HG03280 (cell line): ENCODE measurements at regions not wholly inside any gene's neighbourhood (a gene's known extent, or its start where the extent isn't known, plus 50 kb on each side); places are given as distances from the start of the nearest gene placed in this dataset.

ENCODE experiments used
- ATAC-seq: cut with Tn5 transposase; IDR thresholded peaks from one replicate; pipeline ENCODE4 v1.9.1; 2021; ENCODE audit warnings: mild to moderate bottlenecking, moderate library complexity; ENCODE audit not compliant: unreplicated experiment

DNA sequence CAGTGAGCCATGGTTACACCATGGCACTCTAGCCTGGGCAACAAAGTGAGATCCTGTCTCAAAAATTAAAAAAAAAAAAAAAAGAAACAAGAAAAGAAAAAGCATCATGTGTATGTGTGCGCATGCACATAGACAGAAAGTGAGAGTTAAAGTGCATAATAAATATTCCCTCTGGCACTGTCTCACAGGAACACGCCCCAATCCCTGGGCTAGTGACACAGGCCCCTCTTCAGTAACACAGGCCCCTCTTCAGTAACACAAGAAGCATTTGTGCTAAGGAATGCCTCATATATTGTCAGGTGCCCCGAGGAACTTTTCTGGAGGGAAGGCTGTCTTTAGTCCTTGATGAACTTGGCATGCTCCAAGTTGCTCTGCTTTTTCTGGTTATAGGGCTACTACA is 57.5 kb downstream of the RPL27A start:
- ATAC-seq, result no peak

DNA sequence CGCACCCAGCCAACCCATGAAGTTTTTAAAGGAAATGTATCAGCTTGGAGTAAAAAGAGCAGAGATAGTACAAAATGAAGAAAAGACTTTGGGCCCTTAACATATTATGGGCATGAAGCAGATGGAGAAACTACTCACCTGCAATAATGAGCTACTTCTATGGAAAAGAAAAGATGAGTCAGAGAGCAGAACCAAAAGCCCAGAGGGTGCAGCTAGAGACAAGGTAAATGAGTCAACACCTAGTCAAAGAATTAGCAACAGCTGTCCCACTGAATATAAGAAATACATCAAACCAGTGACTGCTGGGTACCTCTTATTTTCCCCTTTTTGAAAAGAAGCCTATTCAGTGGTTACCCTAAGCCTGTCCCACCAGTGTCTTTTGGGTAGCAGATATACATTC is 61.8 kb downstream of the RPL27A start:
- ATAC-seq, result no peak

DNA sequence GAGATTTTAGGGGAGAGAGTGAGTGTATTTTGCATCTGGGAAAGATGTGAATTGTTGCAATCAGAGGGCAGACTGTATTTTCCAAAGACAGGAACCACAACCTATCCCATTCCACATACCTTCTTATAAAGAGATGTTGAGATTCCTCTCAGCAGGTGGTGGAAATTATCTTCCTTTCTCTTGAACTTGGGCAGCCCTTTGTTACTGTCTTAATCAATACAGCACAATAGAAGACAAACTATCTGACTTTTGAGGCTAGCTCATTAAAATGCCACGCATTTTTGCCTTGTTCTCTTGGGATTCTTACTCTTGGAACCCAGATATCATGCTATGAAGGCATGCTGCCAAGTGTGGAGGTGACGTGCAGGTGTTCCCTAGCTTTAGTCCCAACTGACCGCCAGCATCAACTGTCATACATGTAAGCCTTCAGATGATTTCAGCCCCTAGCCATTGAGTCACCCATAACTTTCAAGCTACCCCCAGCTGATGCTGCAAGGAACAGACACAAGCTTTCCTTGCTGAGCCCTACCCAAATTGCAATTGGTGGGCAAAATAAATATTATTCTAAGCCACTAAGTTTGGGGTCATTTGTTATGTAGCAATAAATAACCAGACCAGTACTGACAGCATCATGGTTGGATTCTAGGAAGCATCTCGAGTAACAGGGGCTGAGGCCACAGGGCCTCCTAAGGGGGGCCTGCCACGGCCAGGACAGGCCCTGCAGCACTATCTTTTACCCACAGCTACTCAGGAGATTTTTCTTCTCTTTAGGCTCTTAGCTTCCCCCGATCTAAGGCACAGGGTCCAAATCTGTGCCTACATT is 63.0 kb downstream of the RPL27A start:
- ATAC-seq, result no peak

GRCh38 chr11:8746331-8746974 is 63.9 kb downstream of the RPL27A start:
- ATAC-seq, result no peak

DNA sequence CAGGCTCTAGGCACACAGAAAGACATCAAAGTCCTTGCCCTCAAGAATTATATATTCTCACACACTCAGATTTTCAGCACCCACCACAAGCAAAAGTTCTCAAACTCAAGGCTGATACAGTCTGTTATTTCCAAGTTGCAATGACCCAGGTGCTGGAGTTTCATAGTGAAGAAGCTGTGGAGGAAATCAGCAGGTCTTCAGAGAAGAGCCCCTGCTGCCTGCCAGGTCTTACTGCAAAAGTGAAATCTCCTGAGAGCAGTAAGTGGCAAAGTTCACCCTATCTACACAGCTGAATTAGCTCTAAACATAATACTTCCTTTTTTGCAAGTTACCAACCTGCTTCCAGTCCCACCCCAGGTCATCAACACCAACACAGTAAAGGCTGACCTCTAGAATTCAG is 64.6 kb downstream of the RPL27A start:
- no peak for ATAC-seq

- ATAC-seq, result no peak
Observed at GRCh38 chr11:8748317-8748716, 65.7 kb downstream of the RPL27A start.

DNA sequence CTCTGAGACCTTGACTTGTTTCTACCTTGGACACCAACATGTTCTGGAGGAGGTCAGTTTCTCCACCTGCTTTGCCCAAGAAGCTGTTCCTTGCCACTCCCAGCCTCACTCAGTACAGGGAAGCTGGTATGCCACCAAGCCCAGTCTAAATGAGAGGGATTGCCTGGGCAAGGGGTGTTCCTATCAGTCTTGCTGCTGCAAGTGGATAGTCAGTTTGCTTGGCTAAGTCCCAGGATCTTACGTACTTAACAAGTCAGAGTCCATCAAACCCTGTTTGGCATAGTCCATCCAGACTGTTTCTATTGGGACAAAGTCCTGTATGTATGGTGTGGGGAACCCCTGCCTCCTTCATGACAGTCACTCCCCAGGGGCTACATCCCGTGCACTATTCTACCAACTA is 66.6 kb downstream of the RPL27A start:
- no peak for ATAC-seq

DNA sequence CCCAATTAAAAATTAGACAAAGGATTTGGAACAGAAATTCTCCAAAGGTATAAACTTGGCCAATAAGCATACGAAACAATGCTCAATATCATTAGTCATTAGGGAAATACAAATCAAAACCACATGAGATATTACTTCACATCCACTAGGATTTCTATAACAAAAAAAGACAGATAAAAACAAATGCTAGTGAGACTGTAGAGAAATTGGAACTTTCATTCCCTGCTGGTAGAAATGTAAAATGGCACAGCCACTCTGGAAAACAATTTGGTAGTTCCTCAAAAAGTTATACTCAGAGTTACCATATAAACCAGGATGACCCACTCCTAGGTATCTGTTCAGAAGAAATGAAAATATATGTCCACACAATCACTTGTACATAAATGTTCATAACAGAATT is 71.6 kb downstream of the RPL27A start:
- ATAC-seq, result no peak

GRCh38 chr11:8756201-8756600 is 73.6 kb downstream of the RPL27A start:
- ATAC-seq, result no peak

DNA sequence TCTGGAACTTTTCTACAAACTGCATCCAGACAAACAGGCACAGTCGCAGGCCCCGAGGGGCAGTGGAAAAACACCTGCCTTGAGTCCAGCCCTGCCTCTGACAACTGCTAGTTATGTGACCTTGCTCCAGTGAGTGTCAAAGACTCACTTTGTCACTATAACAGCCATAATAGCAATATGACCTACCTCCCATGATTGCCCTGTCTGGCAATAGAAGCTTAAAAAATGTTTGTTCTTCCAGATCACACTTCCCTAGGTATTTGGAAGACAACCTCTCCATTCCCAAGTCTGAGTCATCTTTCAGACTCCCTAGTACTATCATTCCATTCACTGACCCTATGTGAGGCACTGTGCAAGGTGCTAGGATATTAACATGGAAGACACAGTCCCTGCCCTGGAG is 74.5 kb downstream of the RPL27A start:
- no peak for ATAC-seq

GRCh38 chr11:8757533-8757932 is 74.9 kb downstream of the RPL27A start:
- no peak for ATAC-seq

DNA sequence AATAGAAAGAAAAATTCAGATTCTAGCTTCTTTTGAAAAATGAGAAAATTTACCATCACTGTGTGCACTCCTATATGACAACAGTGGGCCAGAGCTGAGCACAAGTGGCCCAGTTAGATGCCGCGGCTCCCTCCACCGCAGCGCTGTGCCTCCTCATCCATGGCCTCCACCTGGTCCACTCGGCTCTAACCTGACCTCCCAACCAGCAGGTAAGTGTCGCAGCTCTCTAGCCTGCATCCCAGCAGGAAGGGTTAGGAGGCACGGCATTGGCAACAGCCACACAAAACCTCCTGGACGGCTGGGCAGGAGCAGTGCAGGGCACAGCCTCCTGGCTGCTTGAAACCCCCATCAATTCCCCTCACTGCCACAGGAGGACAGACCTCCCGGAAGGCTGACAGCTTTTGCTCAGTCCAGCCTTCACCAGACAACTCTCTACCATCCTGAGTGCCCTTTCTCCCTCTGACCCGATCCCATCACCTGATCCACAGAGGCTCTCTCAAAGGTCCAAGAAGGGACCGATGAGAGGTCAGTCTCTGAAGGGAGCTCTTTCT is 76.1 kb downstream of the RPL27A start:
- no peak for ATAC-seq

DNA sequence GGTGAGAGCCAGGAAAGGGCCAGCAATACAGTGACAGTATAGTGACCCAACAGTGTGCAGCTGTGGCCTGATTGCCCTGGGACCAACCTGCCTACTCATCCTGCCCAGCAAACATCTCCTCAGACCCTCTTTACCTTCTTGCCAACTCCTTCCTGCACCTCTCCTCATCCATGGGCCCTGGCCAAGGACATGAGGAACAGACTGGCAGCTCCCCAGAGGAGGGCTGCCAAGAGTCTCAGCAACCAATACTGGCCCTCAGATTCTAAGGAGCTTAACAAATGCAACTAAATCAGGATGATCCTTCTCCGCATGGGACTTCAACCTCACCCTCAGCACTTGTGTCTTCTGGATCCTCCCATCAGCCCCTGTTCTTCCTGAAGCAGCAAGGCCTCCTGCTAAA is 77.0 kb downstream of the RPL27A start:
- ATAC-seq, result no peak

- ATAC-seq, result no peak
Observed at GRCh38 chr11:8760896-8761295, 78.3 kb downstream of the RPL27A start.

- ATAC-seq, result no peak
Observed at GRCh38 chr11:8763070-8763685, 80.6 kb downstream of the RPL27A start.

- no peak for ATAC-seq
Observed at GRCh38 chr11:8765294-8765693, 82.7 kb downstream of the RPL27A start.

GRCh38 chr11:8766043-8766987 is 83.7 kb downstream of the RPL27A start:
- no peak for ATAC-seq

DNA sequence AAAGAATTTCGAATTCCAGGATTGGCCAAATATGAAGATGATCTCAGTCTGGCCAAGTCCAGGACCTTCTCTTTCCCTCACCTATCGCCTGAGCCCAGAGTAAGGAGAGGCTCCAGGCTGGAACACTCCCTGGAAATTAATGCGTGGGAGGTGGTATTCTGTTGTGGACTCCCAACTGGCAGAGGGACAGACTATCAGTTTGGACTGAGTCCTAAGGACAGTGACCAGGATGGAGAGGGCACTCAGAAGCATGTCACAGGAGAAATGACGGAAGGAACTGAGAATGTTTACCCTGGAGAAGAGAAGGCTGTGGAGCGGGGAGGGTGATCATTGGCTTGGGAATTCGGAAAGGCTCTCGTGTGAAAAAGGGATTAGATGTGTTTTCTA is 84.4 kb downstream of the RPL27A start:
- ATAC-seq, result no peak

- ATAC-seq, result no peak
Observed at GRCh38 chr11:8767466-8768142, 85.0 kb downstream of the RPL27A start.

DNA sequence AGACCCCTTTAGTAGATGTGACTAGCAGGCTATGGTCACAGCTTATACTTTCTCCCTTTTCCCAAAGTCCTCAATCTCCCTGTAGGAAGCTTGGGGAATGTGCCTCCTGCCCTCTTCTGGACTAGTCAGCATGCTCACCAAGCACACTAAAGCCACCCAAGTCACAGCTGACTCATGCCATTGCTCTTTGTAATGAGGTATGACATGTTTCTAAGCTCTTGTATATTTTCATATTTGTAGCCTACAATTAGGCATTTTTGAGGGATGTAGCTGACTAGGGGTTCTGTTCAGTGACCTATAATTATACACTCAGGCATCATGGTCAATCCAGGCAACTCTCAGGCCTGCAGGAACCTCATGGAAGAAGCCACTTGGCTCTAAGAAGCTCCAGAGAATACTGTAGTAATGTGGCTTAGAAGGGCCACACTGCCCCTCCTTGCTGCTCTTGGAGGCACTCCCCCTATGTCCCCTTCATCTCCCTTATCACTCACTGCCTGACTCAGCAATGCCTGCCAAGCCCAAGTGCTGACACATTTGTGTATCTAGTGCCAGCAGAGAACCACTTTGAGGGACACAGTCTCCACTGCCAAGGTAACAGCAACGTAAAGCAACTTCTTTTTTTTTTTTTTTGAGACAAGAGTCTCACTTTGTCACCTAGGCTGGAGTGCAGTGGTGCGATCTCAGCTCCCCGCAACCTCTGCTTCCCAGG is 86.2 kb downstream of the RPL27A start:
- ATAC-seq, result no peak
